CD4-positive, alpha-beta T cell (primary cell): ENCODE measurements at regions not wholly inside any gene's neighbourhood (a gene's known extent, or its start where the extent isn't known, plus 50 kb on each side); places are given as distances from the start of the nearest gene placed in this dataset.

Experiments used
- ATAC-seq: fragments of 200-7000 bp; cut with Tn5 transposase; one replicate; pipeline ENCODE4 v1.10.0; 2022; ENCODE audit warnings: mild to moderate bottlenecking; ENCODE audit not compliant: poor library complexity
- CTCF ChIA-PET: fragments of 350-600 bp; sonication (Branson Sonifier 250); formaldehyde crosslinking; loops from one replicate; lab custom pipeline; 2021; ENCODE audit warnings: antibody characterized with exemption, inconsistent platforms; lab: Charles Lee
- POLR2A ChIA-PET: fragments of 350-600 bp; sonication (Branson Sonifier 250); formaldehyde crosslinking; loops from one replicate; lab custom pipeline; 2021; ENCODE audit warnings: antibody characterized with exemption, inconsistent platforms; lab: Charles Lee
- DNase-seq, 14 experiments: peaks; one replicate each; pipeline ENCODE4 v3.0.0-alpha.2; 2013 to 2020; ENCODE audit warnings: mixed read lengths in 2 of 14
- H3K27ac ChIP-seq, 2 donors: one replicate each; pipeline versions ENCODE4 v1.5.1 to v1.7.0; 2013; ENCODE audit warnings: low read length in 2 of 2, low read depth in 1 of 2, mild to moderate bottlenecking in 1 of 2
- H3K27me3 ChIP-seq, 2 experiments: 1 replicate in 1 of 2; 2 replicates in 1 of 2; pipeline versions ENCODE4 v1.6.1 to v1.7.0; 2013; ENCODE audit warnings: low read length in 2 of 2, control low read depth in 1 of 2, mild to moderate bottlenecking in 1 of 2, moderate library complexity in 1 of 2; ENCODE audit not compliant: insufficient read depth in 2 of 2, control insufficient read depth in 1 of 2
- H3K36me3 ChIP-seq: one replicate; pipeline ENCODE4 v1.6.1; 2013; ENCODE audit warnings: low read length, control low read depth; ENCODE audit not compliant: insufficient read depth
- H3K4me1 ChIP-seq: one replicate; pipeline ENCODE4 v1.6.1; 2013; ENCODE audit warnings: low read length, control low read depth; ENCODE audit not compliant: insufficient read depth
- H3K4me3 ChIP-seq: one replicate; pipeline ENCODE4 v1.5.1; 2013; ENCODE audit warnings: mild to moderate bottlenecking, low read length, moderate library complexity
- H3K9me3 ChIP-seq, 2 experiments: 1 replicate in 1 of 2; 2 replicates in 1 of 2; pipeline versions ENCODE4 v1.6.1 to v1.7.0; 2013; ENCODE audit warnings: low read length in 2 of 2, mild to moderate bottlenecking in 2 of 2, control low read depth in 1 of 2, moderate library complexity in 1 of 2; ENCODE audit not compliant: control insufficient read depth in 1 of 2, insufficient read depth in 1 of 2
- H3K27ac Mint-ChIP-seq: one replicate; pipeline ENCODE4 v1.8.0; 2020; ENCODE audit warnings: mixed read lengths
- H3K27me3 Mint-ChIP-seq: one replicate; pipeline ENCODE4 v1.8.0; 2021; ENCODE audit warnings: mixed read lengths
- H3K36me3 Mint-ChIP-seq: one replicate; pipeline ENCODE4 v1.8.0; 2021; ENCODE audit warnings: low read depth, mixed read lengths
- H3K4me1 Mint-ChIP-seq: one replicate; pipeline ENCODE4 v1.8.0; 2021; ENCODE audit warnings: low read depth, mixed read lengths
- H3K4me3 Mint-ChIP-seq: one replicate; pipeline ENCODE4 v1.8.0; 2020; ENCODE audit warnings: mild to moderate bottlenecking, mixed read lengths
- H3K9me3 Mint-ChIP-seq: one replicate; pipeline ENCODE4 v1.8.0; 2020; ENCODE audit warnings: mixed read lengths
- intact Hi-C, 2 experiments: fragments of 100-400 bp; cut with DNase I in 1 of 2; cut with micrococcal nuclease in 1 of 2; formaldehyde crosslinking; loops; one replicate each; pipeline versions ENCODE4 v1.15.1 to v1.9.0; 2023 to 2025; cut with DNase I, micrococcal nuclease
- TF ChIP-seq, protein P1 (sequence below): fragments of 200-600 bp; IDR thresholded peaks from one replicate; pipeline ENCODE4 v1.8.0; 2022; ENCODE audit warnings: antibody characterized with exemption, mild to moderate bottlenecking

DNA sequence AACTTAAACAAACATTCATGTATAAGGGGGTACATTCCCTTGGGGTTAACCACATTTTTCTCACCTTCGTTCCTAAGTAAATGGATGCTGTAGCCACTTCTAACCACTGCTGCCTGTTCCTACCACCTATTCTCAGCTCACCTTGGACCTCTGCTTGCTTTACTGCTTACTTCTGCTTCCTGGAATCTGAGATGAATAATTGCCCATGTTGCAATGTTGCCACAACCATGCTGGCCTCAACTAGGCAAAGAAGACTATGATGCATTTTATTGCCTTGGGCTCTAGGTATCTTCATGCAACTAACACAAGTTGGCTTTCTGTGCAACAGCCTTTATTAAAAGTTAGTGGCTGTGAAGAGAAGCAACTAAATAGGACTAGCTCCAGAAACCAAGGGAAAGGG lies 106.3 kb upstream of the TCF4 start:
- ATAC-seq: no peak

GRCh38 chr18:55688030-55688429 lies 100.0 kb upstream of the TCF4 start:
- POLR2A ChIA-PET: interaction anchor here (0.6 kb wide), 1 partner anchor 25 kb away, joined by 3 read pairs; no protein-coding TSS in a partner anchor
- H3K27ac ChIP-seq: no peak overlapping the region
- Mint-ChIP-seq H3K9me3 (no peaks in the 10 kb centered on the region), H3K27me3 (no peaks in the 10 kb centered on the region), H3K4me1 (no peaks in the 10 kb centered on the region), H3K4me3 (no peak overlapping the region), H3K36me3 (no peaks in the 10 kb centered on the region), H3K27ac (no peak overlapping the region)
- H3K4me1 ChIP-seq: no peaks in the 10 kb centered on the region
- CTCF ChIA-PET: no interaction called here
- intact Hi-C loops: no loop called here
- no peak overlapping the region for H3K4me3 ChIP-seq
- no peaks in the 10 kb centered on the region for H3K36me3 ChIP-seq
- H3K9me3 ChIP-seq: peaks cover 0 to 4% of the 10 kb centered on the region in 2 experiments
- TF ChIP-seq, protein P1, sequence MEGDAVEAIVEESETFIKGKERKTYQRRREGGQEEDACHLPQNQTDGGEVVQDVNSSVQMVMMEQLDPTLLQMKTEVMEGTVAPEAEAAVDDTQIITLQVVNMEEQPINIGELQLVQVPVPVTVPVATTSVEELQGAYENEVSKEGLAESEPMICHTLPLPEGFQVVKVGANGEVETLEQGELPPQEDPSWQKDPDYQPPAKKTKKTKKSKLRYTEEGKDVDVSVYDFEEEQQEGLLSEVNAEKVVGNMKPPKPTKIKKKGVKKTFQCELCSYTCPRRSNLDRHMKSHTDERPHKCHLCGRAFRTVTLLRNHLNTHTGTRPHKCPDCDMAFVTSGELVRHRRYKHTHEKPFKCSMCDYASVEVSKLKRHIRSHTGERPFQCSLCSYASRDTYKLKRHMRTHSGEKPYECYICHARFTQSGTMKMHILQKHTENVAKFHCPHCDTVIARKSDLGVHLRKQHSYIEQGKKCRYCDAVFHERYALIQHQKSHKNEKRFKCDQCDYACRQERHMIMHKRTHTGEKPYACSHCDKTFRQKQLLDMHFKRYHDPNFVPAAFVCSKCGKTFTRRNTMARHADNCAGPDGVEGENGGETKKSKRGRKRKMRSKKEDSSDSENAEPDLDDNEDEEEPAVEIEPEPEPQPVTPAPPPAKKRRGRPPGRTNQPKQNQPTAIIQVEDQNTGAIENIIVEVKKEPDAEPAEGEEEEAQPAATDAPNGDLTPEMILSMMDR: no peak
- DNase-seq: no peak
- no peak for ATAC-seq
- H3K27me3 ChIP-seq: no peaks in the 10 kb centered on the region

More for the DNA sequence above, 106.3 kb upstream of the TCF4 start:
- Histone ChIP-seq H3K4me3 (no peak overlapping the region), H3K27ac (no peak overlapping the region), H3K36me3 (no peaks in the 10 kb centered on the region), H3K27me3 (no peaks in the 10 kb centered on the region), H3K4me1 (no peaks in the 10 kb centered on the region), H3K9me3 (peaks cover 0 to 4% of the 10 kb centered on the region in 2 experiments)
- ChIA-PET CTCF (no interaction called here), POLR2A (no interaction called here)
- no peaks in the 10 kb centered on the region for H3K36me3 Mint-ChIP-seq
- no peaks in the 10 kb centered on the region for H3K27me3 Mint-ChIP-seq
- intact Hi-C loops: no loop called here
- TF ChIP-seq, protein P1: no peak
- no peaks in the 10 kb centered on the region for H3K4me1 Mint-ChIP-seq
- no peak for DNase-seq
- no peaks in the 10 kb centered on the region for H3K9me3 Mint-ChIP-seq
- H3K27ac Mint-ChIP-seq: no peak overlapping the region
- no peak overlapping the region for H3K4me3 Mint-ChIP-seq

DNA sequence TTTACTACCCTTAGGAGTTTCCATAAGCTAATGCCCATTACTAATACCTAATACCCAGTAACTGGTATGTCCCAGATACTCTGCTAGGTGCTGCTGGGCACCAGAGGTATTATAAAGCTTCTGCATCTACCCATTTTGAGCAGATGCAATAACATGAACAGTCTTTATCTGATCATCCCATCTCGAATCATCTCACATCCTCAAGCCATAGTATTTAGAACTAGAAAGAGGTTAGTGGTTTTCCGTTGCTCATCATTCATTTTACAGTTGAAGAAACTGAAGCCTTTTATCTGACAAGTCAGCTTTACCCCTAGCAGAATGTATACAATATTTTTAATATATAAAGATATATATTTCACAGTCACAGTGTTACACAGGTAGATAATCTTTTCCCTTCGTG lies 99.1 kb upstream of the TCF4 start:
- POLR2A ChIA-PET: interaction anchor here (0.6 kb wide), 1 partner anchor 26 kb away, joined by 3 read pairs; no protein-coding TSS in a partner anchor

More for the DNA sequence above, 99.1 kb upstream of the TCF4 start:
- Histone ChIP-seq H3K36me3 (no peaks in the 10 kb centered on the region), H3K27me3 (no peaks in the 10 kb centered on the region), H3K4me3 (no peak overlapping the region), H3K9me3 (peaks cover 0 to 4% of the 10 kb centered on the region in 2 experiments), H3K4me1 (no peaks in the 10 kb centered on the region), H3K27ac (no peak overlapping the region)
- no peak for ATAC-seq
- no peak for DNase-seq
- no peaks in the 10 kb centered on the region for H3K9me3 Mint-ChIP-seq
- CTCF ChIA-PET: no interaction called here
- TF ChIP-seq, protein P1: no peak
- no peaks in the 10 kb centered on the region for H3K36me3 Mint-ChIP-seq
- intact Hi-C loops: no loop called here
- no peak overlapping the region for H3K4me3 Mint-ChIP-seq
- H3K27me3 Mint-ChIP-seq: no peaks in the 10 kb centered on the region
- no peaks in the 10 kb centered on the region for H3K4me1 Mint-ChIP-seq
- H3K27ac Mint-ChIP-seq: no peak overlapping the region
